Parathyroid adenoma (tissue), 2 donors: ENCODE measurements at regions not wholly inside any gene's neighbourhood (a gene's known extent, or its start where the extent isn't known, plus 50 kb on each side); places are given as distances from the start of the nearest gene placed in this dataset.
"Not testable (repeated sequence)": the region's sequence is repeated elsewhere in the genome, so short reads cannot be mapped to it uniquely, and the experiment has no call there.

ENCODE experiments used
- H2AFZ ChIP-seq: fragments of 300-600 bp; sonication (generic); one replicate; pipeline ENCODE4 v1.7.0; 2017; ENCODE audit warnings: antibody characterized with exemption, mild to moderate bottlenecking
- H3K27ac ChIP-seq: fragments of 300-600 bp; sonication (generic); one replicate; pipeline ENCODE4 v1.7.0; 2017
- H3K27me3 ChIP-seq: fragments of 300-600 bp; sonication (generic); one replicate; pipeline ENCODE4 v1.7.0; 2017; ENCODE audit warnings: low read length; ENCODE audit not compliant: control insufficient read depth, insufficient read depth
- H3K36me3 ChIP-seq: fragments of 300-600 bp; sonication (generic); one replicate; pipeline ENCODE4 v1.7.0; 2017; ENCODE audit warnings: low read length; ENCODE audit not compliant: control insufficient read depth, insufficient read depth
- H3K4me1 ChIP-seq: fragments of 300-600 bp; sonication (generic); one replicate; pipeline ENCODE4 v1.7.0; 2017; ENCODE audit warnings: control low read depth
- H3K4me2 ChIP-seq: fragments of 300-600 bp; sonication (generic); one replicate; pipeline ENCODE4 v1.7.0; 2017; ENCODE audit warnings: low read length
- H3K4me3 ChIP-seq: fragments of 300-600 bp; sonication (generic); one replicate; pipeline ENCODE4 v1.7.0; 2017; ENCODE audit warnings: low read depth, low read length
- H3K79me2 ChIP-seq: fragments of 300-600 bp; sonication (generic); one replicate; pipeline ENCODE4 v1.7.0; 2017; ENCODE audit warnings: control low read depth
- H3K9ac ChIP-seq: fragments of 300-600 bp; sonication (generic); one replicate; pipeline ENCODE4 v1.7.0; 2017; ENCODE audit warnings: mild to moderate bottlenecking
- H3K9me3 ChIP-seq: fragments of 300-600 bp; sonication (generic); one replicate; pipeline ENCODE4 v1.7.0; 2017; ENCODE audit warnings: low read length; ENCODE audit not compliant: control insufficient read depth
- TF ChIP-seq, protein P1 (sequence below): fragments of 300-600 bp; sonication (generic); IDR thresholded peaks from one replicate; pipeline ENCODE4 v1.7.0; 2017; ENCODE audit warnings: antibody characterized with exemption, mild to moderate bottlenecking
- donor health status: primary hyperparathyroidism.

DNA sequence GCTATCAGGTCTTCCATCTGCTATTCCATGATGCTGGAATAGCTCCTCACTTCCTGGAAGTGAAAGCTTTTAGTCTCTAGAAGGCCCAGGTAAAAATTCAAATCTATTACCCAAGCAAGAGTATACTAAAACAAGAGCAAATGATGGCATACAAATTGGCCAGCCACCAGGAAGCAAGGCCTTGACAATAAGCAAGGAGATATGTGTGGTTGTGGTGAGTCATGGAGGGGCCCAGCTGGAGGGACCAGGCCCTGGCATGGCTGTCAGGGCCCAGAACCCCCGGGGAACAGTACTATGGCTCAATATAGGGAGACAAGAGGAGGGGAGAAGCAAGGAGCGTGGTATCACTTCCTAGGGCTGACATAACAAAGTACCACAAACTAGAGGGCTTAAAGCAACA is 358.7 kb downstream of the RRAGC start:
- Histone ChIP-seq H3K4me3 (no peak overlapping the region), H3K9me3 (no peaks in the 10 kb centered on the region), H3K36me3 (no peaks in the 10 kb centered on the region), H2AFZ (no peak overlapping the region), H3K4me1 (no peaks in the 10 kb centered on the region), H3K4me2 (no peak overlapping the region), H3K9ac (no peak overlapping the region), H3K27ac (no peak overlapping the region), H3K27me3 (peaks cover 2% of the 10 kb centered on the region), H3K79me2 (no peaks in the 10 kb centered on the region)
- TF ChIP-seq, protein P1, sequence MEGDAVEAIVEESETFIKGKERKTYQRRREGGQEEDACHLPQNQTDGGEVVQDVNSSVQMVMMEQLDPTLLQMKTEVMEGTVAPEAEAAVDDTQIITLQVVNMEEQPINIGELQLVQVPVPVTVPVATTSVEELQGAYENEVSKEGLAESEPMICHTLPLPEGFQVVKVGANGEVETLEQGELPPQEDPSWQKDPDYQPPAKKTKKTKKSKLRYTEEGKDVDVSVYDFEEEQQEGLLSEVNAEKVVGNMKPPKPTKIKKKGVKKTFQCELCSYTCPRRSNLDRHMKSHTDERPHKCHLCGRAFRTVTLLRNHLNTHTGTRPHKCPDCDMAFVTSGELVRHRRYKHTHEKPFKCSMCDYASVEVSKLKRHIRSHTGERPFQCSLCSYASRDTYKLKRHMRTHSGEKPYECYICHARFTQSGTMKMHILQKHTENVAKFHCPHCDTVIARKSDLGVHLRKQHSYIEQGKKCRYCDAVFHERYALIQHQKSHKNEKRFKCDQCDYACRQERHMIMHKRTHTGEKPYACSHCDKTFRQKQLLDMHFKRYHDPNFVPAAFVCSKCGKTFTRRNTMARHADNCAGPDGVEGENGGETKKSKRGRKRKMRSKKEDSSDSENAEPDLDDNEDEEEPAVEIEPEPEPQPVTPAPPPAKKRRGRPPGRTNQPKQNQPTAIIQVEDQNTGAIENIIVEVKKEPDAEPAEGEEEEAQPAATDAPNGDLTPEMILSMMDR, result no peak

DNA sequence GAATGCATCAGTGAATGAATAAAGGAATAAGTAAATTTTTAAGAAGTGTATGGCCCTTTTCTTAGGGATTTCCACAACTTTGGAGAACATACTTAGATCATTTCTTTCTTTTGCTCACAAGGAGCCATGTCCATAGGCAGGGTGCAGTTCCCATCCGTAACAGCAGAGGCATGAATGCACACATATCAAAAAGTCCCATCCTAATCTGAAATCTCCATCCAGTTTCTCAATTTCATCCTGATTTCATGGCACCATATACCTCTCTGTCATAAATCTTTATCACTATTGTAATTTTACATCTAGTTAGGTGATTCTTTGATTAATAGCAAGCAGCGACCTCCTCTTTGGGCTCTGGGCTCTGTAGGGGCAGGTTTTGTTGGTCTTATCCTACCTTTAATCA is 359.2 kb downstream of the RRAGC start:
- TF ChIP-seq, protein P1, result no peak
- no peak overlapping the region for H3K4me2 ChIP-seq
- no peak overlapping the region for H3K27ac ChIP-seq
- no peaks in the 10 kb centered on the region for H3K9me3 ChIP-seq
- H3K36me3 ChIP-seq, result no peaks in the 10 kb centered on the region
- no peak overlapping the region for H3K9ac ChIP-seq
- H3K4me1 ChIP-seq, result no peaks in the 10 kb centered on the region
- no peak overlapping the region for H3K4me3 ChIP-seq
- no peaks in the 10 kb centered on the region for H3K79me2 ChIP-seq
- H2AFZ ChIP-seq, result no peak overlapping the region
- H3K27me3 ChIP-seq, result peaks cover 2% of the 10 kb centered on the region

DNA sequence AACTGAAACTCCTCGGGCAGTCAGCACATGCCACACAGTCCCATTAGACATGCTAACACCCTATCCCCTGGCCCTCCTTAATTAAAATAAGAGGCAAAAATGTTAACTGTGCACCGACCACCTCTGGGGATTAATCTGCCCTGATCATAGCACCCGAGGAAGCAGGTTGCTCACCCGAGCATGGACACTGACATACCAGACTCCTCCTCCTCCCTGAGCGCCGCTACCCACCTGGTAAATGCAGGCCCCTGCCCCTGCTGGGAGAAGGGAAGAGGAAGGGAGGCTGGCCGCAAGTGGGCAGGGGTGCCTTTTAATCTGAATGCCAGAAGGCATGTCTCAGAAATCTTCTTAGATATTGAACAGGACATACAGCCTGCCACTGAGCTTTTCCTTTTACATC is 360.9 kb downstream of the RRAGC start:
- Histone ChIP-seq H2AFZ (no peak overlapping the region), H3K4me1 (no peaks in the 10 kb centered on the region), H3K4me2 (no peak overlapping the region), H3K9me3 (no peaks in the 10 kb centered on the region), H3K27ac (no peak overlapping the region), H3K79me2 (no peaks in the 10 kb centered on the region), H3K4me3 (no peak overlapping the region), H3K36me3 (no peaks in the 10 kb centered on the region), H3K27me3 (peaks cover 2% of the 10 kb centered on the region), H3K9ac (no peak overlapping the region)
- TF ChIP-seq, protein P1, result no peak

DNA sequence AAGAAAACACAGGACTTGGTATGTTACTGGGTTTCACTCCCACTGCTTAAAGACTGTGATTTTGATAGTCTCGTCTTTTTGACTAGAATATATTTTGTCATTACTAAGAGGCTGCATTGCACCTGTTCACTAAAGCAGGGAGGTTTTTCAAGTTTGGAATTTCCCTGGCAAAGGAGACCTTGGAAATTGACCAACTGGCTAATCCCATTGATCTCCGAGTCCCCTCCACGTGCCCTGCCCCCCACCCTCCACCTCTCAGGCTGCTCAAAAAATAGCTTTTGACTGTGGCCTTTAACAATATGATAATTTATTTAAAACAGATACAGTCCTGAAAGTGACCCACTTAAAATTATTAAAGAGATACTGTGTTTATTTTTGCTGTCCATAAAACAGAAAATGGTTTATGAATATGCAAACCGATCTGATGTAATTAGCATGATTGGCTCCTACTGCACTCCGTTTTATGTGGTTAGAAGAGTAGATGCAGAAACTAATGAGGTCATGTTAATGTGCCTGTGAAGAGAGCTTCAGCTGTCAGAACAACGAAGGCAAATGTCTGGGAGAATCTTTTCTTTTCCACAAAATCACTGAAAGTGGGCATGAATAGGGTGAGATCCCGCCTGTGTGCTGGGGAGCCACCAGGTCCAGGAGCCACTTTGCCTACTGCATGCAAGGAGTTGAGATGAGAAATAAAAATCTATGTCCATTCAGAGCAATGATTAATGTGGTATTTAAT is 361.5 kb downstream of the RRAGC start:
- Histone ChIP-seq H3K27me3 (peaks cover 2% of the 10 kb centered on the region), H3K4me3 (no peak overlapping the region), H3K4me1 (no peaks in the 10 kb centered on the region), H3K4me2 (no peak overlapping the region), H3K79me2 (no peaks in the 10 kb centered on the region), H2AFZ (no peak overlapping the region), H3K27ac (no peak overlapping the region), H3K9ac (no peak overlapping the region), H3K9me3 (no peaks in the 10 kb centered on the region), H3K36me3 (no peaks in the 10 kb centered on the region)
- TF ChIP-seq, protein P1, result no peak

DNA sequence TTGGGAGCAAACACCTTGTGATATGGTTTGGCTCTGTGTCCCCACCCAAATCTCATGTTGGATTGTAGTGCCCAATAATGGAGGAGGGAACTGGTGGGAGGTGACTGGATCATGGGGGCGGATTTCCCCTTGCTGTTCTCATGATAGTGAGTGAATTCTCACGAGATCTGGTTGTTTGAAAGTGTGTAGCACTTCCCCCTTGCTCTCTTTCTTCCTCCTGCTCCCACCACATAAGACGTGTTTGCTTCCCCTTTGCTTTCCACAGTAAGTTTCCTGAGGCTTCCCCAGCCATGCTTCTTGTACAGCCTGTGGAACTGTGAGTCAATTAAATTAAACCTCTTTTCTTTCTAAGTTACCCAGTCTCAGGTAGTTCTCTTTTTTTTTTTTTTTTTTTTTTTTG is 366.3 kb downstream of the RRAGC start:
- not testable (repeated sequence) for H3K79me2 ChIP-seq, H3K27ac ChIP-seq, H3K36me3 ChIP-seq

More for the DNA sequence above, 366.3 kb downstream of the RRAGC start:
- not testable (repeated sequence) for H3K9me3 ChIP-seq, H2AFZ ChIP-seq, H3K9ac ChIP-seq, H3K27me3 ChIP-seq, H3K4me3 ChIP-seq, H3K4me1 ChIP-seq, H3K4me2 ChIP-seq
